B cell (primary cell): ENCODE measurements at regions not wholly inside any gene's neighbourhood (a gene's known extent, or its start where the extent isn't known, plus 50 kb on each side); places are given as distances from the start of the nearest gene placed in this dataset.

Experiments
- ATAC-seq: fragments of 200-7000 bp; cut with Tn5 transposase; one replicate; pipeline ENCODE4 v1.10.0; 2021; ENCODE audit warnings: low read depth, mild to moderate bottlenecking, moderate number of reproducible peaks, moderate library complexity
- CTCF ChIA-PET: fragments of 350-600 bp; sonication (Branson Sonifier 250); formaldehyde crosslinking; loops from one replicate; lab custom pipeline; 2021; ENCODE audit warnings: antibody characterized with exemption, inconsistent platforms; lab: Charles Lee
- POLR2A ChIA-PET: fragments of 350-600 bp; sonication (Branson Sonifier 250); formaldehyde crosslinking; loops from one replicate; lab custom pipeline; 2021; ENCODE audit warnings: antibody characterized with exemption; lab: Charles Lee
- DNase-seq: peaks from one replicate; pipeline ENCODE4 v3.0.0; 2013
- H2AFZ ChIP-seq: 2 replicates; pipeline ENCODE4 v1.6.1; 2012; ENCODE audit warnings: mild to moderate bottlenecking, low read depth, low read length; ENCODE audit not compliant: insufficient read depth, poor library complexity, severe bottlenecking
- H3K27ac ChIP-seq, 2 donors: 1 replicate in 1 of 2; 2 replicates in 1 of 2; pipeline ENCODE4 v1.5.1; 2012 to 2013; ENCODE audit warnings: low read length in 2 of 2, mild to moderate bottlenecking in 2 of 2, moderate library complexity in 1 of 2
- H3K27me3 ChIP-seq, 4 experiments: fragments of 200-600 bp in 1 of 4; sonication (generic) in 1 of 4; replicated peaks in 1 of 4; 1 replicate in 2 of 4; 2 replicates in 2 of 4; pipeline versions ENCODE4 v1.6.1 to v1.7.0; 2013 to 2016; ENCODE audit warnings: low read length in 3 of 4, mild to moderate bottlenecking in 2 of 4, mixed read lengths in 1 of 4, moderate library complexity in 1 of 4; ENCODE audit not compliant: insufficient read depth in 4 of 4, control insufficient read depth in 3 of 4; ENCODE audit errors: control extremely low read depth in 1 of 4
- H3K36me3 ChIP-seq, 2 experiments: replicated peaks in 1 of 2; 1 replicate in 1 of 2; 2 replicates in 1 of 2; pipeline versions ENCODE4 v1.6.1 to v1.7.1; 2013; ENCODE audit warnings: low read length in 1 of 2; ENCODE audit not compliant: insufficient read depth in 2 of 2, control insufficient read depth in 1 of 2; ENCODE audit errors: control extremely low read depth in 1 of 2, extremely low read depth in 1 of 2
- H3K4me1 ChIP-seq, 2 donors: fragments of 200-600 bp in 1 of 2; sonication (generic) in 1 of 2; 1 replicate in 1 of 2; 2 replicates in 1 of 2; pipeline versions ENCODE4 v1.5.1 to v1.6.1; 2013 to 2017; ENCODE audit warnings: low read length in 2 of 2; ENCODE audit not compliant: control insufficient read depth in 2 of 2, insufficient read depth in 2 of 2
- H3K4me2 ChIP-seq: replicated peaks from 2 replicates; pipeline ENCODE3; 2012; ENCODE audit warnings: mild to moderate bottlenecking, low read depth, low read length; ENCODE audit not compliant: poor library complexity, severe bottlenecking
- H3K4me3 ChIP-seq, 5 experiments: fragments of 200-600 bp in 1 of 5; sonication (generic) in 1 of 5; 1 replicate in 3 of 5; 2 replicates in 2 of 5; pipeline versions ENCODE4 v1.5.1 to v1.7.0; 2011 to 2016; ENCODE audit warnings: low read length in 4 of 5, mild to moderate bottlenecking in 4 of 5, low read depth in 2 of 5, control low read depth in 1 of 5, moderate library complexity in 1 of 5; ENCODE audit not compliant: insufficient read depth in 1 of 5; ENCODE audit errors: control extremely low read depth in 1 of 5, extremely low read depth in 1 of 5
- H3K79me2 ChIP-seq: fragments of 200-600 bp; sonication (generic); one replicate; pipeline ENCODE4 v1.6.0; 2016; ENCODE audit warnings: low read length; ENCODE audit not compliant: control insufficient read depth, insufficient read depth
- H3K9ac ChIP-seq: fragments of 200-600 bp; sonication (generic); 2 replicates; pipeline ENCODE4 v1.6.1; 2017; ENCODE audit warnings: mild to moderate bottlenecking, low read length, moderate library complexity
- H3K9me3 ChIP-seq, 3 donors: one replicate each; pipeline versions ENCODE4 v1.6.1 to v1.7.1; 2013; ENCODE audit warnings: low read length in 2 of 3; ENCODE audit not compliant: control insufficient read depth in 2 of 3, insufficient read depth in 1 of 3; ENCODE audit errors: control extremely low read depth in 1 of 3
- H4K20me1 ChIP-seq: 2 replicates; pipeline ENCODE4 v1.6.0; 2012; ENCODE audit warnings: mild to moderate bottlenecking, low read length; ENCODE audit not compliant: insufficient read depth, control insufficient read depth, poor library complexity, severe bottlenecking
- H3K27ac Mint-ChIP-seq: one replicate; pipeline ENCODE4 v1.8.0; 2021; ENCODE audit warnings: mixed read lengths
- H3K27me3 Mint-ChIP-seq: one replicate; pipeline ENCODE4 v1.8.0; 2021; ENCODE audit warnings: mixed read lengths
- H3K4me1 Mint-ChIP-seq: one replicate; pipeline ENCODE4 v1.8.0; 2021; ENCODE audit warnings: mixed read lengths
- H3K4me3 Mint-ChIP-seq: one replicate; pipeline ENCODE4 v1.8.0; 2021; ENCODE audit warnings: mixed read lengths
- H3K9me3 Mint-ChIP-seq: one replicate; pipeline ENCODE4 v1.8.0; 2022; ENCODE audit warnings: mixed read lengths; ENCODE audit not compliant: insufficient read depth
- CTCF ChIP-seq: fragments of 200-600 bp; IDR thresholded peaks from one replicate; pipeline ENCODE4 v1.8.0; 2022; ENCODE audit warnings: antibody characterized with exemption, mild to moderate bottlenecking
- EZH2 ChIP-seq: IDR thresholded peaks from 2 replicates; pipeline ENCODE4 v1.6.1; 2012; ENCODE audit warnings: borderline replicate concordance, low read depth, mild to moderate bottlenecking, moderate library complexity, low read length; ENCODE audit not compliant: insufficient read depth, poor library complexity, severe bottlenecking
- WGBS: methylation state at CpG from one replicate; pipeline ENCODE4 v1.1.5; 2013; ENCODE audit warnings: missing lambda C conversion rate; ENCODE audit not compliant: insufficient coverage; 5-methylcytosine and 5-hydroxymethylcytosine counted together
- intact Hi-C: fragments of 100-400 bp; cut with micrococcal nuclease; formaldehyde crosslinking; loops from one replicate; pipeline ENCODE4 v1.10.0; 2022

GRCh38 chr1:172916116-172916515, 134.6 kb downstream of the TNFSF18 start:
- intact Hi-C loops: no loop called here
- H3K9me3 Mint-ChIP-seq: peaks cover 6% of the 10 kb centered on the region
- no peak for DNase-seq
- CTCF ChIA-PET: no interaction called here
- H2AFZ ChIP-seq: no peak overlapping the region
- H3K36me3 ChIP-seq: no peaks in the 10 kb centered on the region
- peaks cover 0 to 19% (median 16%) of the 10 kb centered on the region in 3 donors for H3K9me3 ChIP-seq
- ATAC-seq: no peak
- no peaks in the 10 kb centered on the region for H4K20me1 ChIP-seq
- peaks cover 0 to 3% (median 0%) of the 10 kb centered on the region in 4 experiments for H3K27me3 ChIP-seq
- POLR2A ChIA-PET: no interaction called here
- no peak overlapping the region for H3K4me3 Mint-ChIP-seq
- H3K4me1 ChIP-seq: no peaks in the 10 kb centered on the region
- H3K4me2 ChIP-seq: no peak overlapping the region
- no peak overlapping the region for H3K27ac ChIP-seq
- no peak overlapping the region for H3K4me3 ChIP-seq
- peaks cover 2% of the 10 kb centered on the region for H3K4me1 Mint-ChIP-seq
- no peak overlapping the region for H3K9ac ChIP-seq
- TF ChIP-seq EZH2 (no peak), CTCF (no peak)
- no peak overlapping the region for H3K27ac Mint-ChIP-seq
- H3K27me3 Mint-ChIP-seq: no peaks in the 10 kb centered on the region
- WGBS: no CpG with 5 or more reads among the region's 2 CpGs
- H3K79me2 ChIP-seq: no peaks in the 10 kb centered on the region

DNA sequence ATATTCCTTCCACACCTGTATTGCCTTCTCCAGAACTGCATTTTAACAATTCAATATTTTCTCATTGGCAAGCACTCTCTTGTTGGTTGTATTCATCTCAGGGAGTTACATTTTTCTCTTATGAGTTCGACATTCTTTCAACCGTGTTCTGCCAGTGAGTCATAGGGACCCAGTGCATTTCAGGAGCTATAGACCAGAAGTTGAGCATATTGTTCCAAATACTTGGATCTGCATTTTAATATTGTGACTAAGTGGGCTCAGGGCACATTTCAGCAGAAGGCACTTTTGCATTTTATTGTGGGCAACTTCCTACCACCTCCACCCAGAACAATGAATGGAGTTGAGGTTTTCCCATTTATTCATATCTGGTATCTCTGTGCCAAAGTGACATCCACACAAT, 132.8 kb downstream of the TNFSF18 start:
- no peak overlapping the region for H3K9ac ChIP-seq
- no peak overlapping the region for H3K4me2 ChIP-seq
- WGBS: 100% methylated on average over 2 of the region's 2 CpGs
- Mint-ChIP-seq H3K9me3 (peaks cover 3% of the 10 kb centered on the region), H3K27me3 (no peaks in the 10 kb centered on the region), H3K4me1 (peaks cover 2% of the 10 kb centered on the region), H3K27ac (no peak overlapping the region), H3K4me3 (no peak overlapping the region)
- H4K20me1 ChIP-seq: no peaks in the 10 kb centered on the region
- H3K27ac ChIP-seq: no peak overlapping the region
- no peaks in the 10 kb centered on the region for H3K4me1 ChIP-seq
- CTCF ChIA-PET: no interaction called here
- DNase-seq: no peak
- H3K4me3 ChIP-seq: no peak overlapping the region
- POLR2A ChIA-PET: no interaction called here
- intact Hi-C loops: no loop called here
- peaks cover 0 to 8% (median 6%) of the 10 kb centered on the region in 3 donors for H3K9me3 ChIP-seq
- no peak for ATAC-seq
- no peak for TF ChIP-seq EZH2
- no peak for TF ChIP-seq CTCF
- no peak overlapping the region for H2AFZ ChIP-seq
- no peaks in the 10 kb centered on the region for H3K36me3 ChIP-seq
- H3K27me3 ChIP-seq: no peaks in the 10 kb centered on the region
- H3K79me2 ChIP-seq: no peaks in the 10 kb centered on the region
